Hepatocyte (in vitro differentiated cells): ENCODE measurements at regions not wholly inside any gene's neighbourhood (a gene's known extent, or its start where the extent isn't known, plus 50 kb on each side); places are given as distances from the start of the nearest gene placed in this dataset.
"Not testable (repeated sequence)": the region's sequence is repeated elsewhere in the genome, so short reads cannot be mapped to it uniquely, and the experiment has no call there.

Experiments used
- DNase-seq: peaks from one replicate; pipeline ENCODE4 v3.0.0-alpha.2; 2016; ENCODE audit warnings: low spot score
- H2AFZ ChIP-seq: fragments of 200-600 bp; sonication (generic); 2 replicates; pipeline ENCODE4 v1.6.0; 2016; ENCODE audit warnings: antibody characterized with exemption, mild to moderate bottlenecking
- H3K27ac ChIP-seq: fragments of 200-600 bp; sonication (generic); 2 replicates; pipeline ENCODE4 v1.5.1; 2016; ENCODE audit warnings: mild to moderate bottlenecking
- H3K27me3 ChIP-seq: fragments of 200-600 bp; sonication (generic); 2 replicates; pipeline ENCODE4 v1.6.1; 2016
- H3K36me3 ChIP-seq: fragments of 200-600 bp; sonication (generic); replicated peaks from 2 replicates; pipeline ENCODE4 v1.5.1; 2016; ENCODE audit warnings: low read depth; ENCODE audit not compliant: insufficient read depth
- H3K4me1 ChIP-seq: fragments of 200-600 bp; sonication (generic); 2 replicates; pipeline ENCODE4 v1.5.1; 2016; ENCODE audit warnings: mild to moderate bottlenecking, moderate library complexity; ENCODE audit not compliant: insufficient read depth
- H3K4me2 ChIP-seq: fragments of 200-600 bp; sonication (generic); 2 replicates; pipeline ENCODE4 v1.6.0; 2016
- H3K4me3 ChIP-seq: fragments of 200-600 bp; sonication (generic); 2 replicates; pipeline ENCODE4 v1.5.1; 2016; ENCODE audit warnings: mild to moderate bottlenecking
- H3K79me2 ChIP-seq: fragments of 200-600 bp; sonication (generic); 2 replicates; pipeline ENCODE4 v1.6.0; 2017; ENCODE audit warnings: mild to moderate bottlenecking
- H3K9me2 ChIP-seq: fragments of 200-600 bp; sonication (generic); replicated peaks from 2 replicates; pipeline ENCODE4 v1.6.0; 2017; ENCODE audit warnings: mild to moderate bottlenecking; ENCODE audit not compliant: insufficient read depth
- H3K9me3 ChIP-seq: fragments of 200-600 bp; sonication (generic); 2 replicates; pipeline ENCODE4 v1.5.1; 2016; ENCODE audit warnings: low read depth, mild to moderate bottlenecking
- H4K20me1 ChIP-seq: fragments of 200-600 bp; sonication (generic); 2 replicates; pipeline ENCODE4 v1.6.0; 2016; ENCODE audit warnings: mild to moderate bottlenecking; ENCODE audit not compliant: insufficient read depth, poor library complexity, severe bottlenecking
- CTCF ChIP-seq: fragments of 200-600 bp; sonication (generic); IDR thresholded peaks from 2 replicates; pipeline ENCODE4 v1.5.1; 2016; ENCODE audit warnings: antibody characterized with exemption, mild to moderate bottlenecking; ENCODE audit not compliant: poor library complexity
- EZH2 ChIP-seq: fragments of 200-600 bp; sonication (generic); IDR thresholded peaks from 2 replicates; pipeline ENCODE4 v1.6.1; 2016; ENCODE audit warnings: antibody characterized with exemption, mild to moderate bottlenecking, borderline replicate concordance
- EZH2phosphoT487 ChIP-seq: fragments of 200-600 bp; sonication (generic); IDR thresholded peaks from one replicate; pipeline ENCODE4 v1.6.1; 2018; ENCODE audit warnings: antibody characterized with exemption, mild to moderate bottlenecking, low read depth, moderate library complexity; ENCODE audit not compliant: unreplicated experiment, severe bottlenecking
- WGBS: methylation state at CpG from one replicate; pipeline ENCODE4 v1.1.6; 2016; ENCODE audit warnings: low lambda C conversion rate; ENCODE audit errors: missing lambda C conversion rate; 5-methylcytosine and 5-hydroxymethylcytosine counted together

DNA sequence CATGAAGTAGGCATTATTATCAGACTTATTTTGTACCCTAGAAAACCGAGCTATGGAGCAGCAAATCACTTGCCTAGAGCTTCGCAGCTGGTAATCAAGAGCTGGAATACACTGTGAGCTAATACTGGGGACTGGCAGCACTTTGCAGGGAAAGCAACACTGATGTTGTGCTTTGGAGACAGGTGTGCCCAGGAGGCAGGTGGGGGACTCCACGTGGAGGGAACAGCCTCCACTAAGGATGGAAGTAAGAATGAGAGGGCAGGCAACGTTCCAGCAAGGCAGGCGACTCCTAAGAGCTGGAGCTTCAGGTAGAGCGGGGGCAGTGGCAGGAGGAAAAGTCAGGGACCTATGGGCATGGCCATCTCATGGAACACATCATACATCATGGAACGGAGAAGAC lies 300.5 kb upstream of the IGF1R start:
- no peak overlapping the region for H3K4me3 ChIP-seq
- no peak overlapping the region for H3K27ac ChIP-seq
- 88% methylated on average over 7 of the region's 7 CpGs for WGBS
- no peaks in the 10 kb centered on the region for H3K36me3 ChIP-seq
- H3K4me1 ChIP-seq = no peaks in the 10 kb centered on the region
- H2AFZ ChIP-seq = no peak overlapping the region
- no peaks in the 10 kb centered on the region for H3K9me3 ChIP-seq
- H3K79me2 ChIP-seq = no peaks in the 10 kb centered on the region
- no peaks in the 10 kb centered on the region for H3K9me2 ChIP-seq
- no peaks in the 10 kb centered on the region for H4K20me1 ChIP-seq
- no peak for TF ChIP-seq EZH2
- TF ChIP-seq CTCF = no peak
- TF ChIP-seq EZH2phosphoT487 = no peak
- DNase-seq = no peak
- H3K4me2 ChIP-seq = no peak overlapping the region
- H3K27me3 ChIP-seq = no peaks in the 10 kb centered on the region

- TF ChIP-seq EZH2 = no peak
Observed at GRCh38 chr15:98350276-98350675, 298.1 kb upstream of the IGF1R start.

GRCh38 chr15:98358274-98358673 lies 290.1 kb upstream of the IGF1R start:
- H3K27me3 ChIP-seq, H3K9me3 ChIP-seq, H3K4me3 ChIP-seq, H3K36me3 ChIP-seq, DNase-seq, H3K4me2 ChIP-seq, H2AFZ ChIP-seq, H3K4me1 ChIP-seq, H3K27ac ChIP-seq, H3K79me2 ChIP-seq, H4K20me1 ChIP-seq, H3K9me2 ChIP-seq: not testable (repeated sequence)
- 93% methylated on average over 5 of the region's 5 CpGs for WGBS

More at GRCh38 chr15:98350276-98350675, 298.1 kb upstream of the IGF1R start:
- no peaks in the 10 kb centered on the region for H3K27me3 ChIP-seq
- no peaks in the 10 kb centered on the region for H3K4me1 ChIP-seq
- no peaks in the 10 kb centered on the region for H4K20me1 ChIP-seq
- WGBS = 73% methylated on average over 2 of the region's 2 CpGs
- no peak overlapping the region for H3K27ac ChIP-seq
- H3K9me2 ChIP-seq = no peaks in the 10 kb centered on the region
- no peaks in the 10 kb centered on the region for H3K9me3 ChIP-seq
- no peak overlapping the region for H2AFZ ChIP-seq
- H3K4me2 ChIP-seq = no peak overlapping the region
- H3K4me3 ChIP-seq = no peak overlapping the region
- no peak for DNase-seq
- no peaks in the 10 kb centered on the region for H3K79me2 ChIP-seq
- no peaks in the 10 kb centered on the region for H3K36me3 ChIP-seq

- H2AFZ ChIP-seq = no peak overlapping the region
- H3K9me3 ChIP-seq = no peaks in the 10 kb centered on the region
- no peaks in the 10 kb centered on the region for H3K27me3 ChIP-seq
- H3K4me3 ChIP-seq = no peak overlapping the region
- no peaks in the 10 kb centered on the region for H3K79me2 ChIP-seq
- H4K20me1 ChIP-seq = no peaks in the 10 kb centered on the region
- no peak for TF ChIP-seq EZH2
- no peaks in the 10 kb centered on the region for H3K9me2 ChIP-seq
- H3K4me2 ChIP-seq = no peak overlapping the region
- H3K36me3 ChIP-seq = no peaks in the 10 kb centered on the region
- no peak overlapping the region for H3K27ac ChIP-seq
- 84% methylated on average over 8 of the region's 8 CpGs for WGBS
- H3K4me1 ChIP-seq = no peaks in the 10 kb centered on the region
- DNase-seq = no peak
Observed at GRCh38 chr15:98358971-98359370, 289.4 kb upstream of the IGF1R start.

DNA sequence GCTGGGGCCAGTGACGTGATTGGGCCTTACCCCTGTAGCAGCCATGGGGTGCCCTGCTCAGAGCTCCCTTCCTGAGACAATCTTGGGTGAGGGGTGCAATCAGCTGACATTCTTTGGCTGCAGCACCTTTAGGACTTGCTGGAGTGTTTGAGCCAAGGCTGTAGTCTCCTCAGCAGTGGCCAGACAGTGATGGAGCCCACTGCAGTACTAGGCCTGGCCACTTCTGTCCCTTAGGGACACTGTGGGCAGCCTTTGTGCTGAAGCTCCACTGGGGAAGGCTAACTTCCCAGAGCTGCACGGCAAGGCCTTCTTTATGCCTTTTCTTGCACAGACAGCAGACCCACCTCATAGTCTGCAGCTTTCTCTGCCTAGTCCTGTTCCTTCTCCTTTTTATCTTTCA lies 284.9 kb upstream of the IGF1R start:
- H3K9me2 ChIP-seq = no peaks in the 10 kb centered on the region
- no peak overlapping the region for H2AFZ ChIP-seq
- H3K4me1 ChIP-seq = no peaks in the 10 kb centered on the region
- no peaks in the 10 kb centered on the region for H4K20me1 ChIP-seq
- 94% methylated on average over 2 of the region's 2 CpGs for WGBS
- no peak overlapping the region for H3K27ac ChIP-seq
- H3K27me3 ChIP-seq = no peaks in the 10 kb centered on the region
- no peaks in the 10 kb centered on the region for H3K36me3 ChIP-seq
- no peak overlapping the region for H3K4me2 ChIP-seq
- H3K4me3 ChIP-seq = no peak overlapping the region
- H3K9me3 ChIP-seq = no peaks in the 10 kb centered on the region
- TF ChIP-seq EZH2phosphoT487 (no peak), CTCF (no peak), EZH2 (no peak)
- DNase-seq = no peak
- H3K79me2 ChIP-seq = no peaks in the 10 kb centered on the region
